H1 (cell line): ENCODE measurements at regions not wholly inside any gene's neighbourhood (a gene's known extent, or its start where the extent isn't known, plus 50 kb on each side); places are given as distances from the start of the nearest gene placed in this dataset.

Source experiments
- CTCF ChIA-PET: fragments of 300-600 bp; sonication (Branson Sonifier 250); formaldehyde crosslinking; loops from one replicate; lab custom pipeline; 2021; ENCODE audit not compliant: partially characterized antibody; lab: Charles Lee
- POLR2A ChIA-PET: fragments of 300-600 bp; sonication (Branson Sonifier 250); formaldehyde crosslinking; loops from one replicate; lab custom pipeline; 2021; ENCODE audit warnings: inconsistent platforms; ENCODE audit not compliant: partially characterized antibody; lab: Charles Lee
- DNase-seq, 2 experiments: peaks; one replicate each; pipeline versions ENCODE4 v3.0.0 to v3.0.0-alpha.2; 2010 to 2022; ENCODE audit warnings: low spot score in 2 of 2, low read depth in 1 of 2, mixed read lengths in 1 of 2
- FAIRE-seq: peaks from 2 replicates; lab custom pipeline; 2011; peaks lifted over from hg19 to GRCh38; lab: Jason Lieb, UNC
- H2AFZ ChIP-seq: 2 replicates; pipeline ENCODE4 v1.8.1; 2012; ENCODE audit warnings: low read length, inconsistent platforms
- H2AK5ac ChIP-seq: 2 replicates; pipeline ENCODE4 v1.6.1; 2013; ENCODE audit warnings: low read depth, low read length
- H2BK120ac ChIP-seq: replicated peaks from 2 replicates; pipeline ENCODE3; 2013; ENCODE audit warnings: low read depth, low read length, inconsistent platforms
- H2BK12ac ChIP-seq: 2 replicates; pipeline ENCODE4 v1.6.1; 2013; ENCODE audit warnings: low read depth, low read length
- H2BK15ac ChIP-seq: 2 replicates; pipeline ENCODE4 v1.6.1; 2013; ENCODE audit warnings: low read length
- H2BK20ac ChIP-seq: 2 replicates; pipeline ENCODE4 v1.6.1; 2013; ENCODE audit warnings: low read length
- H2BK5ac ChIP-seq: 2 replicates; pipeline ENCODE4 v1.6.1; 2013; ENCODE audit warnings: low read depth, low read length
- H3K14ac ChIP-seq: 2 replicates; pipeline ENCODE4 v1.6.1; 2013; ENCODE audit warnings: inconsistent platforms; ENCODE audit not compliant: insufficient read length
- H3K18ac ChIP-seq: 2 replicates; pipeline ENCODE4 v1.6.1; 2013; ENCODE audit warnings: low read length; ENCODE audit errors: extremely low read depth
- H3K23ac ChIP-seq: 2 replicates; pipeline ENCODE4 v1.6.1; 2013; ENCODE audit warnings: inconsistent platforms; ENCODE audit not compliant: insufficient read length
- H3K23me2 ChIP-seq: 2 replicates; pipeline ENCODE4 v1.6.1; 2013; ENCODE audit warnings: low read depth, low read length
- H3K27ac ChIP-seq: 2 replicates; pipeline ENCODE4 v1.6.1; 2011; ENCODE audit warnings: low read depth, low read length, inconsistent platforms
- H3K27me3 ChIP-seq, 4 experiments: replicated peaks in 1 of 4; 1 replicate in 1 of 4; 2 replicates in 3 of 4; pipeline versions ENCODE4 v1.6.1 to v1.8.1; 2011 to 2013; ENCODE audit warnings: low read length in 3 of 4, mild to moderate bottlenecking in 3 of 4, inconsistent platforms in 2 of 4, mixed read lengths in 2 of 4, moderate library complexity in 1 of 4; ENCODE audit not compliant: control insufficient read depth in 3 of 4, insufficient read depth in 3 of 4; ENCODE audit errors: extremely low read depth in 1 of 4
- H3K36me3 ChIP-seq, 4 experiments: 2 replicates each; pipeline versions ENCODE4 v1.6.1 to v1.8.1; 2011 to 2013; ENCODE audit warnings: mild to moderate bottlenecking in 4 of 4, low read length in 3 of 4, moderate library complexity in 2 of 4, control low read depth in 1 of 4, inconsistent platforms in 1 of 4; ENCODE audit not compliant: insufficient read depth in 4 of 4, control insufficient read depth in 2 of 4
- H3K4ac ChIP-seq: replicated peaks from 2 replicates; pipeline ENCODE3; 2013; ENCODE audit warnings: low read length, low read depth, mixed read lengths, inconsistent platforms; ENCODE audit not compliant: insufficient read length
- H3K4me1 ChIP-seq, 4 experiments: replicated peaks in 1 of 4; 1 replicate in 1 of 4; 2 replicates in 3 of 4; pipeline versions ENCODE4 v1.6.1 to v1.8.1; 2011 to 2013; ENCODE audit warnings: low read length in 3 of 4, inconsistent platforms in 2 of 4, mixed read lengths in 1 of 4; ENCODE audit not compliant: insufficient read depth in 4 of 4, control insufficient read depth in 3 of 4
- H3K4me2 ChIP-seq, 2 experiments: 2 replicates each; pipeline versions ENCODE4 v1.6.1 to v1.8.1; 2011 to 2013; ENCODE audit warnings: low read depth in 2 of 2, low read length in 2 of 2, control low read depth in 1 of 2, inconsistent platforms in 1 of 2, mild to moderate bottlenecking in 1 of 2; ENCODE audit not compliant: insufficient read depth in 1 of 2
- H3K4me3 ChIP-seq, 4 experiments: fragments of 200-600, 300-600 bp in 1 of 4; sonication (generic), shearing (Covaris generic), sonication (Bioruptor Twin) in 1 of 4; 2 replicates each; pipeline versions ENCODE4 v1.5.1 to v1.8.1; 2011 to 2016; ENCODE audit warnings: low read length in 4 of 4, low read depth in 3 of 4, control low read depth in 2 of 4, inconsistent platforms in 2 of 4, mild to moderate bottlenecking in 2 of 4, mixed read lengths in 1 of 4, moderate library complexity in 1 of 4; ENCODE audit not compliant: insufficient read depth in 2 of 4; ENCODE audit errors: extremely low read depth in 1 of 4
- H3K56ac ChIP-seq: replicated peaks from 2 replicates; pipeline ENCODE3; 2013; ENCODE audit warnings: low read depth, mild to moderate bottlenecking, mixed read lengths, low read length, inconsistent platforms; ENCODE audit not compliant: insufficient read length
- H3K79me1 ChIP-seq: 2 replicates; pipeline ENCODE4 v1.6.1; 2013; ENCODE audit warnings: low read depth, low read length, control low read depth
- H3K79me2 ChIP-seq, 2 experiments: 2 replicates each; pipeline versions ENCODE4 v1.6.1 to v1.8.1; 2012 to 2013; ENCODE audit warnings: low read length in 2 of 2, mild to moderate bottlenecking in 2 of 2, inconsistent platforms in 1 of 2; ENCODE audit not compliant: insufficient read depth in 2 of 2, control insufficient read depth in 1 of 2
- H3K9ac ChIP-seq, 4 experiments: replicated peaks in 1 of 4; 1 replicate in 1 of 4; 2 replicates in 3 of 4; pipeline versions ENCODE4 v1.6.1 to v1.8.1; 2011 to 2013; ENCODE audit warnings: low read depth in 3 of 4, low read length in 3 of 4, control low read depth in 2 of 4, mild to moderate bottlenecking in 2 of 4, moderate library complexity in 2 of 4, inconsistent platforms in 1 of 4; ENCODE audit errors: extremely low read depth in 1 of 4
- H3K9me3 ChIP-seq, 2 experiments: 2 replicates each; pipeline versions ENCODE4 v1.6.1 to v1.8.1; 2012 to 2013; ENCODE audit warnings: mild to moderate bottlenecking in 2 of 2, moderate library complexity in 2 of 2, control low read depth in 1 of 2, inconsistent platforms in 1 of 2, low read depth in 1 of 2, low read length in 1 of 2, mixed read lengths in 1 of 2; ENCODE audit not compliant: insufficient read depth in 2 of 2
- H4K20me1 ChIP-seq, 2 experiments: replicated peaks in 1 of 2; 2 replicates each; pipeline versions ENCODE3 to v1.8.1; 2011 to 2013; ENCODE audit warnings: inconsistent platforms in 2 of 2, low read length in 2 of 2, mild to moderate bottlenecking in 1 of 2; ENCODE audit not compliant: insufficient read depth in 2 of 2, control insufficient read depth in 1 of 2
- H4K5ac ChIP-seq: 2 replicates; pipeline ENCODE4 v1.6.1; 2013; ENCODE audit warnings: low read length, low read depth, mixed read lengths, inconsistent platforms; ENCODE audit not compliant: insufficient read length
- H4K8ac ChIP-seq: 2 replicates; pipeline ENCODE4 v1.8.0; 2013; ENCODE audit warnings: mild to moderate bottlenecking, moderate library complexity, low read length, inconsistent platforms; ENCODE audit not compliant: insufficient read depth; ENCODE audit errors: extremely low read depth
- H4K91ac ChIP-seq: replicated peaks from 2 replicates; pipeline ENCODE3; 2013; ENCODE audit warnings: low read length, mixed read lengths, inconsistent platforms; ENCODE audit not compliant: insufficient read length
- BCL11A ChIP-seq, 2 experiments: IDR thresholded peaks; one replicate each; pipeline ENCODE4 v1.6.1; 2011; ENCODE audit warnings: low read depth in 2 of 2, low read length in 2 of 2, mild to moderate bottlenecking in 2 of 2
- CTCF ChIP-seq, 3 experiments: IDR thresholded peaks; 1 replicate in 2 of 3; 2 replicates in 1 of 3; pipeline versions ENCODE4 v1.5.1 to v1.6.1; 2011; ENCODE audit warnings: low read length in 3 of 3, mild to moderate bottlenecking in 3 of 3, inconsistent platforms in 2 of 3, low read depth in 1 of 3, moderate library complexity in 1 of 3; ENCODE audit not compliant: insufficient read depth in 1 of 3; ENCODE audit errors: control extremely low read depth in 1 of 3
- KDM5A ChIP-seq: fragments of 200-600 bp; IDR thresholded peaks from 2 replicates; pipeline ENCODE4 v1.7.1; 2012; ENCODE audit warnings: mild to moderate bottlenecking, low read length, inconsistent platforms, mixed read lengths
- POU5F1 ChIP-seq: IDR thresholded peaks from 2 replicates; pipeline ENCODE4 v1.6.1; 2011; ENCODE audit warnings: low read depth, mild to moderate bottlenecking, low read length, moderate library complexity
- SP1 ChIP-seq: IDR thresholded peaks from 2 replicates; pipeline ENCODE4 v1.6.1; 2011; ENCODE audit warnings: low read depth, low read length
- SUZ12 ChIP-seq: fragments of 200-600 bp; sonication (generic); IDR thresholded peaks from 2 replicates; pipeline ENCODE4 v1.6.1; 2012; ENCODE audit warnings: mild to moderate bottlenecking, inconsistent platforms, low read length, moderate library complexity, mixed read lengths
- TAF7 ChIP-seq: optimal IDR thresholded peaks from 2 replicates; pipeline ENCODE3; 2011; ENCODE audit warnings: low read depth, mild to moderate bottlenecking, inconsistent platforms, low read length, moderate library complexity, borderline replicate concordance
- WGBS, 2 experiments: shearing (Covaris generic) in 1 of 2; methylation state at CpG; one replicate each; pipeline versions ENCODE4 v1.1.6 to v1.1.7; 2013 to 2015; ENCODE audit warnings: low lambda C conversion rate in 2 of 2, mixed read lengths in 2 of 2, inconsistent platforms in 1 of 2, low coverage in 1 of 2, missing lambda C conversion rate in 1 of 2; ENCODE audit not compliant: insufficient replicate concordance in 2 of 2, insufficient coverage in 1 of 2, insufficient read length in 1 of 2; ENCODE audit errors: extremely low coverage in 1 of 2, missing lambda C conversion rate in 1 of 2; 5-methylcytosine and 5-hydroxymethylcytosine counted together

GRCh38 chr13:31067416-31068118 lies 94.1 kb downstream of the HSPH1 start:
- no peak overlapping the region for H3K14ac ChIP-seq
- TF ChIP-seq KDM5A (no peak), CTCF (IDR thresholded peaks at IDR 0.05; ENCODE audit: control extremely low read depth in 1 of 3, insufficient read depth in 1 of 3, low read depth in 1 of 3, low read length in 3 of 3) (no peak), TAF7 (no peak), BCL11A (IDR thresholded peaks at IDR 0.05; ENCODE audit: low read depth in 2 of 2, low read length in 2 of 2) (no peak), SUZ12 (no peak), SP1 (no peak), POU5F1 (no peak)
- TF ChIP-seq, all 59 proteins: peak for 0
- no peak overlapping the region for H3K4me3 ChIP-seq
- DNase-seq (no peak), FAIRE-seq (no peak)
- H3K79me1 ChIP-seq, result no peaks in the 10 kb centered on the region
- 0 out of 2 replicates have a peak, but pooled peaks cover 2% of the 10 kb centered on the region for H3K23me2 ChIP-seq
- no peak overlapping the region for H4K91ac ChIP-seq
- H4K8ac ChIP-seq, result no peak overlapping the region
- H2AFZ ChIP-seq, result no peak overlapping the region
- no peaks in the 10 kb centered on the region for H3K9me3 ChIP-seq
- no peak overlapping the region for H3K4me2 ChIP-seq
- 84 to 100% methylated on average over 1 to 8 of the region's 8 CpGs for WGBS, 2 experiments
- H3K9ac ChIP-seq, result no peak overlapping the region
- H4K20me1 ChIP-seq, result no peaks in the 10 kb centered on the region
- H2BK12ac ChIP-seq, result no peak overlapping the region
- no peak overlapping the region for H3K18ac ChIP-seq
- H3K56ac ChIP-seq, result no peak overlapping the region
- H3K4ac ChIP-seq, result no peak overlapping the region
- H2BK15ac ChIP-seq, result no peak overlapping the region
- peaks cover 0 to 4% (median 1%) of the 10 kb centered on the region in 4 experiments; a peak in 2 of 7 replicates for H3K4me1 ChIP-seq
- H2BK120ac ChIP-seq, result no peak overlapping the region
- no peak overlapping the region for H2BK5ac ChIP-seq
- H2BK20ac ChIP-seq, result no peak overlapping the region
- H3K27me3 ChIP-seq, result no peaks in the 10 kb centered on the region
- H3K36me3 ChIP-seq, result no peaks in the 10 kb centered on the region
- H4K5ac ChIP-seq, result no peak overlapping the region
- no peak overlapping the region for H3K23ac ChIP-seq
- no peak overlapping the region for H2AK5ac ChIP-seq
- POLR2A ChIA-PET, result no interaction called here
- no peaks in the 10 kb centered on the region for H3K79me2 ChIP-seq
- CTCF ChIA-PET, result interaction anchor here (0.8 to 1.4 kb wide), 4 partner anchors 9 to 138 kb away, joined by 3 read pairs; no protein-coding TSS in a partner anchor
- H3K27ac ChIP-seq, result no peak overlapping the region
